ENCODE measurements at regions not wholly inside any gene's neighbourhood (a gene's known extent, or its start where the extent isn't known, plus 50 kb on each side); places are given as distances from the start of the nearest gene placed in this dataset.

DNA sequence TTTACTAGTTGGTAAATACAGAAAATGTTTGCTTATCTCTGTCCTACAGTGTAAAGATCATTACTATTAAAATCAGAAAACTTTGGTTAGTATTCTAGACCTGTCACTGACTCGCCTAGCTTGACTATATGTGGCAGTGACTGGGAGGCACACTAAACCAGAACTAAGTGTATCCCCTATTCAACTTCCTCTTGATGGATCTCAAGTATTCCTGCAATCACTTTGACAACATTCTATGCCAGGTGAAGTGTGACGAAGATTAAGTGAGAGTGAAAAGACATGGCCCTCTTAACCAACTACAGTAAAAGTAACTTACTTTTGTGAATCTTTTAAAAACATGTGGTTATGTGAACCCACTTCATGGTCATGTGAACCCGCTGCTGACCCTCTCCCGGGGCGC, 223.0 kb upstream of the ADAMTS5 start:
- ATAC-seq (no peak), DNase-seq (ENCODE audit: low read depth, low spot score) (no peak)
- Histone ChIP-seq H3K27ac (ENCODE audit: low read length) (no peak overlapping the region), H3K36me3 (ENCODE audit: control insufficient read depth, insufficient read depth, low read length) (no peaks in the 10 kb centered on the region), H3K4me3 (ENCODE audit: low read depth in 2 of 2, low read length in 2 of 2) (no peak overlapping the region), H3K27me3 (ENCODE audit: control insufficient read depth, insufficient read depth, low read length) (no peaks in the 10 kb centered on the region), H3K4me1 (ENCODE audit: control insufficient read depth, insufficient read depth, low read length) (no peaks in the 10 kb centered on the region), H3K9me3 (ENCODE audit: control insufficient read depth, insufficient read depth, low read depth, low read length) (no peaks in the 10 kb centered on the region)
- ChIA-PET CTCF (no interaction called here), POLR2A (no interaction called here)
- TF ChIP-seq TCF7L2 (IDR thresholded peaks at IDR 0.05; ENCODE audit: low read depth, low read length) (no peak), POLR2AphosphoS5 (IDR thresholded peaks at IDR 0.05; ENCODE audit: low read depth, low read length) (no peak), SIN3A (IDR thresholded peaks at IDR 0.05; ENCODE audit: borderline replicate concordance, insufficient read depth, low read depth, low read length) (no peak)
- TF ChIP-seq, protein P1, sequence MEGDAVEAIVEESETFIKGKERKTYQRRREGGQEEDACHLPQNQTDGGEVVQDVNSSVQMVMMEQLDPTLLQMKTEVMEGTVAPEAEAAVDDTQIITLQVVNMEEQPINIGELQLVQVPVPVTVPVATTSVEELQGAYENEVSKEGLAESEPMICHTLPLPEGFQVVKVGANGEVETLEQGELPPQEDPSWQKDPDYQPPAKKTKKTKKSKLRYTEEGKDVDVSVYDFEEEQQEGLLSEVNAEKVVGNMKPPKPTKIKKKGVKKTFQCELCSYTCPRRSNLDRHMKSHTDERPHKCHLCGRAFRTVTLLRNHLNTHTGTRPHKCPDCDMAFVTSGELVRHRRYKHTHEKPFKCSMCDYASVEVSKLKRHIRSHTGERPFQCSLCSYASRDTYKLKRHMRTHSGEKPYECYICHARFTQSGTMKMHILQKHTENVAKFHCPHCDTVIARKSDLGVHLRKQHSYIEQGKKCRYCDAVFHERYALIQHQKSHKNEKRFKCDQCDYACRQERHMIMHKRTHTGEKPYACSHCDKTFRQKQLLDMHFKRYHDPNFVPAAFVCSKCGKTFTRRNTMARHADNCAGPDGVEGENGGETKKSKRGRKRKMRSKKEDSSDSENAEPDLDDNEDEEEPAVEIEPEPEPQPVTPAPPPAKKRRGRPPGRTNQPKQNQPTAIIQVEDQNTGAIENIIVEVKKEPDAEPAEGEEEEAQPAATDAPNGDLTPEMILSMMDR (IDR thresholded peaks at IDR 0.05) = no peak
- TF ChIP-seq, protein P2, sequence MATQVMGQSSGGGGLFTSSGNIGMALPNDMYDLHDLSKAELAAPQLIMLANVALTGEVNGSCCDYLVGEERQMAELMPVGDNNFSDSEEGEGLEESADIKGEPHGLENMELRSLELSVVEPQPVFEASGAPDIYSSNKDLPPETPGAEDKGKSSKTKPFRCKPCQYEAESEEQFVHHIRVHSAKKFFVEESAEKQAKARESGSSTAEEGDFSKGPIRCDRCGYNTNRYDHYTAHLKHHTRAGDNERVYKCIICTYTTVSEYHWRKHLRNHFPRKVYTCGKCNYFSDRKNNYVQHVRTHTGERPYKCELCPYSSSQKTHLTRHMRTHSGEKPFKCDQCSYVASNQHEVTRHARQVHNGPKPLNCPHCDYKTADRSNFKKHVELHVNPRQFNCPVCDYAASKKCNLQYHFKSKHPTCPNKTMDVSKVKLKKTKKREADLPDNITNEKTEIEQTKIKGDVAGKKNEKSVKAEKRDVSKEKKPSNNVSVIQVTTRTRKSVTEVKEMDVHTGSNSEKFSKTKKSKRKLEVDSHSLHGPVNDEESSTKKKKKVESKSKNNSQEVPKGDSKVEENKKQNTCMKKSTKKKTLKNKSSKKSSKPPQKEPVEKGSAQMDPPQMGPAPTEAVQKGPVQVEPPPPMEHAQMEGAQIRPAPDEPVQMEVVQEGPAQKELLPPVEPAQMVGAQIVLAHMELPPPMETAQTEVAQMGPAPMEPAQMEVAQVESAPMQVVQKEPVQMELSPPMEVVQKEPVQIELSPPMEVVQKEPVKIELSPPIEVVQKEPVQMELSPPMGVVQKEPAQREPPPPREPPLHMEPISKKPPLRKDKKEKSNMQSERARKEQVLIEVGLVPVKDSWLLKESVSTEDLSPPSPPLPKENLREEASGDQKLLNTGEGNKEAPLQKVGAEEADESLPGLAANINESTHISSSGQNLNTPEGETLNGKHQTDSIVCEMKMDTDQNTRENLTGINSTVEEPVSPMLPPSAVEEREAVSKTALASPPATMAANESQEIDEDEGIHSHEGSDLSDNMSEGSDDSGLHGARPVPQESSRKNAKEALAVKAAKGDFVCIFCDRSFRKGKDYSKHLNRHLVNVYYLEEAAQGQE (IDR thresholded peaks at IDR 0.05; ENCODE audit: insufficient read depth in 1 of 2, low read depth in 2 of 2, low read length in 1 of 2) = no peak
- intact Hi-C loops (cut with micrococcal nuclease; ENCODE audit: unreplicated experiment) = no loop called here
- in situ Hi-C loops (cut with HindIII; ENCODE audit: low pct_unique_long_range_greater_than_20kb, low sequenced_read_pairs) = no loop called here
- BruUV-seq (replicated peaks) = no TSS peak

DNA sequence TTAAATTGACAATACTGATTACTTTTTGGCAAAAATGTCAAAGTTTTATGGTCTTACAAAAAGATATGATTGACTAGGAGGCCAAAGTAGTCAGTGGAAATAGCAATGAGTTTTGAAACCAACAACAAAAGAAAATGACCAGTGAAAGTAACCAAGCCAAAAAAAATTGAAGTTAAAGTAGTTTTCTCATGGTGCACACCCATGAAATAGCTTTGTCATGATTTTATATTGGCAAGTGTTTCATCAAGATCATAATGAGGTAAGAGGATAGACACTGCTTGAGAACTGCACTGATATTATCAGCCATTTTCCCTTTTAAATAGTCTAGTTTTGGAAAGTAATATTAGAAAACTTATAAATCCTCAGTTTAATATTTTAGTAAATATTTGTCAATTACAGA, 206.2 kb upstream of the ADAMTS5 start:
- ChIA-PET CTCF (no interaction called here), POLR2A (no interaction called here)
- no peaks in the 10 kb centered on the region for H3K4me1 ChIP-seq (ENCODE audit: control insufficient read depth, insufficient read depth, low read length)
- no peaks in the 10 kb centered on the region for H3K9me3 ChIP-seq (ENCODE audit: control insufficient read depth, insufficient read depth, low read depth, low read length)
- DNase-seq (ENCODE audit: low read depth, low spot score) (no peak), ATAC-seq (no peak)
- BruUV-seq (replicated peaks) = no TSS peak
- TF ChIP-seq SIN3A (IDR thresholded peaks at IDR 0.05; ENCODE audit: borderline replicate concordance, insufficient read depth, low read depth, low read length) (no peak), TCF7L2 (IDR thresholded peaks at IDR 0.05; ENCODE audit: low read depth, low read length) (no peak), POLR2AphosphoS5 (IDR thresholded peaks at IDR 0.05; ENCODE audit: low read depth, low read length) (no peak)
- TF ChIP-seq, protein P1 (IDR thresholded peaks at IDR 0.05) = no peak
- no peaks in the 10 kb centered on the region for H3K27me3 ChIP-seq (ENCODE audit: control insufficient read depth, insufficient read depth, low read length)
- intact Hi-C loops (cut with micrococcal nuclease; ENCODE audit: unreplicated experiment) = no loop called here
- in situ Hi-C loops (cut with HindIII; ENCODE audit: low pct_unique_long_range_greater_than_20kb, low sequenced_read_pairs) = no loop called here
- no peaks in the 10 kb centered on the region for H3K36me3 ChIP-seq (ENCODE audit: control insufficient read depth, insufficient read depth, low read length)
- H3K27ac ChIP-seq (ENCODE audit: low read length) = no peak overlapping the region
- no peak overlapping the region for H3K4me3 ChIP-seq (ENCODE audit: low read depth in 2 of 2, low read length in 2 of 2)
